Testis (tissue), 2 donors: ENCODE measurements at regions not wholly inside any gene's neighbourhood (a gene's known extent, or its start where the extent isn't known, plus 50 kb on each side); places are given as distances from the start of the nearest gene placed in this dataset.
"Not testable (repeated sequence)": the region's sequence is repeated elsewhere in the genome, so short reads cannot be mapped to it uniquely, and the experiment has no call there.

Experiments
- DNase-seq: peaks from one replicate; pipeline ENCODE4 v3.0.0-alpha.2; 2019
- H3K27ac ChIP-seq, 2 donors: fragments of 200-600 bp; sonication (generic); one replicate each; pipeline ENCODE4 v1.5.1; 2019
- H3K27me3 ChIP-seq: fragments of 200-600 bp; sonication (generic); one replicate; pipeline ENCODE4 v1.5.1; 2019
- H3K36me3 ChIP-seq: fragments of 200-600 bp; sonication (generic); one replicate; pipeline ENCODE4 v1.5.1; 2017; ENCODE audit warnings: low read depth; ENCODE audit errors: missing control alignments
- H3K4me1 ChIP-seq: fragments of 200-600 bp; sonication (generic); one replicate; pipeline ENCODE4 v1.5.1; 2019
- H3K4me3 ChIP-seq, 2 donors: fragments of 200-600 bp; sonication (generic); one replicate each; pipeline ENCODE4 v1.5.1; 2017 to 2019
- H3K9me3 ChIP-seq: fragments of 200-600 bp; sonication (generic); one replicate; pipeline ENCODE4 v1.5.1; 2017
- POLR2A ChIP-seq: fragments of 450-650 bp; IDR thresholded peaks from one replicate; pipeline ENCODE4 v1.6.1; 2017; ENCODE audit warnings: antibody characterized with exemption, mild to moderate bottlenecking, moderate library complexity
- WGBS, 2 donors: methylation state at CpG; one replicate each; pipeline ENCODE4 v1.1.5; 2018; 5-methylcytosine and 5-hydroxymethylcytosine counted together
- intact Hi-C: fragments of 100-400 bp; cut with DNase I; formaldehyde crosslinking; loops from one replicate; pipeline ENCODE4 v1.15.1; 2023; ENCODE audit warnings: low total_unique reads
- TF ChIP-seq, protein P1 (sequence below), 3 experiments: fragments of 450-650 bp in 2 of 3; fragments of 200-600 bp in 1 of 3; sonication (generic) in 1 of 3; IDR thresholded peaks; one replicate each; pipeline ENCODE4 v1.5.1; 2016 to 2019; ENCODE audit warnings: antibody characterized with exemption in 3 of 3, mild to moderate bottlenecking in 2 of 3, moderate library complexity in 1 of 3

DNA sequence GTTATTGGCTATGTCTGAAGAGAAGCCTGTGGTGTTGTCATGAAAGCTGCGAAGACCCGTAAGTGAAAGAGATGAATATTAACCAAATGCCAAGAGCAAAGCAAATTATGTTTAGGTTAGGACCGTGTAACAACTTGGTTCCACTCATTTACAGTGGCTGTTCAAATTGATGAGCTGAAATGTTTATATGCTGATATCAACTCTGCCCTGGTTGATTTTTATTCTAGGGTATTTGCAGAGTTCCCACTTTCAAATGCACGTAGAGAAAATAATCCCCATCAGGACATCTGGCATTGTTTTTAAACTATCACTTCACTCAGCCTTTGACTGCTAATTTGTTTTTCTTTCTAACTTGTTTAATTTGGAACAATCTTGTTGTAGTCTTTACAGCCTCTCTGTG lies 581.6 kb upstream of the ADAMTS5 start:
- intact Hi-C loops, result no loop called here
- Histone ChIP-seq H3K9me3 (no peaks in the 10 kb centered on the region), H3K36me3 (no peaks in the 10 kb centered on the region), H3K4me3 (no peak overlapping the region), H3K27me3 (no peaks in the 10 kb centered on the region), H3K4me1 (no peaks in the 10 kb centered on the region), H3K27ac (no peak overlapping the region)
- no peak for DNase-seq
- WGBS, 2 donors, result 65 to 73% methylated on average over 4 of the region's 4 CpGs
- TF ChIP-seq, protein P1, sequence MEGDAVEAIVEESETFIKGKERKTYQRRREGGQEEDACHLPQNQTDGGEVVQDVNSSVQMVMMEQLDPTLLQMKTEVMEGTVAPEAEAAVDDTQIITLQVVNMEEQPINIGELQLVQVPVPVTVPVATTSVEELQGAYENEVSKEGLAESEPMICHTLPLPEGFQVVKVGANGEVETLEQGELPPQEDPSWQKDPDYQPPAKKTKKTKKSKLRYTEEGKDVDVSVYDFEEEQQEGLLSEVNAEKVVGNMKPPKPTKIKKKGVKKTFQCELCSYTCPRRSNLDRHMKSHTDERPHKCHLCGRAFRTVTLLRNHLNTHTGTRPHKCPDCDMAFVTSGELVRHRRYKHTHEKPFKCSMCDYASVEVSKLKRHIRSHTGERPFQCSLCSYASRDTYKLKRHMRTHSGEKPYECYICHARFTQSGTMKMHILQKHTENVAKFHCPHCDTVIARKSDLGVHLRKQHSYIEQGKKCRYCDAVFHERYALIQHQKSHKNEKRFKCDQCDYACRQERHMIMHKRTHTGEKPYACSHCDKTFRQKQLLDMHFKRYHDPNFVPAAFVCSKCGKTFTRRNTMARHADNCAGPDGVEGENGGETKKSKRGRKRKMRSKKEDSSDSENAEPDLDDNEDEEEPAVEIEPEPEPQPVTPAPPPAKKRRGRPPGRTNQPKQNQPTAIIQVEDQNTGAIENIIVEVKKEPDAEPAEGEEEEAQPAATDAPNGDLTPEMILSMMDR (IDR thresholded peaks at IDR 0.05), result no peak
- no peak for TF ChIP-seq POLR2A

DNA sequence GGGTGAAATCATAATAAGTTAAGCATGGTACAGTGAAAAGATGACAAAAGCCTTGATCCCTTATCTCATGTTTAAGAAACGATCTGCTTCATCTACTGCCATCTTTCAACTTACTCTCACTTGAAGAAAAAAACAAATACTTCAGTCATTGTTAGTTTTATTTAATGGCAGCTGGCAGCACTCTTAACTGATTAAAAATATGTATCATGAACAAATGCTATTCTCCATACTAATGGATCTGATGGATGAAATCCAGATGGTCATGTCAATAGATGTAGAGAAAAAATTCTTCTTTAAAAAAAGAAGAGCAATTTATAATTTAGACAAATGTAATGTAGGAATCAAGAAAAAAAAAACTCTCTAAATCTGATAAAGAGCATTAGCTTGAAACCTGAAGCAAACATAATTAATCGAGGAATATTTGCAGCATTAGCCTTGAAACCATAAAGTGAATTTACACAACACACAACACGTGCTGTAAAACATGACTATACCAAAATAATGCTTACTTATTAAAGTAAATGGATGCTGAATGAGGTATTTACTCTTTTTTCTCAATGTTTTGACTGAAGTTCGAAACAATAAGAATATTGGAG lies 579.0 kb upstream of the ADAMTS5 start:
- H3K27me3 ChIP-seq, result no peaks in the 10 kb centered on the region
- no peaks in the 10 kb centered on the region for H3K9me3 ChIP-seq
- H3K4me1 ChIP-seq, result no peaks in the 10 kb centered on the region
- intact Hi-C loops, result no loop called here
- H3K27ac ChIP-seq, result no peak overlapping the region
- no peak overlapping the region for H3K4me3 ChIP-seq
- DNase-seq, result no peak
- TF ChIP-seq, protein P1 (IDR thresholded peaks at IDR 0.05), result no peak
- no peak for TF ChIP-seq POLR2A
- no peaks in the 10 kb centered on the region for H3K36me3 ChIP-seq
- 86 to 88% methylated on average over 4 of the region's 4 CpGs for WGBS, 2 donors

DNA sequence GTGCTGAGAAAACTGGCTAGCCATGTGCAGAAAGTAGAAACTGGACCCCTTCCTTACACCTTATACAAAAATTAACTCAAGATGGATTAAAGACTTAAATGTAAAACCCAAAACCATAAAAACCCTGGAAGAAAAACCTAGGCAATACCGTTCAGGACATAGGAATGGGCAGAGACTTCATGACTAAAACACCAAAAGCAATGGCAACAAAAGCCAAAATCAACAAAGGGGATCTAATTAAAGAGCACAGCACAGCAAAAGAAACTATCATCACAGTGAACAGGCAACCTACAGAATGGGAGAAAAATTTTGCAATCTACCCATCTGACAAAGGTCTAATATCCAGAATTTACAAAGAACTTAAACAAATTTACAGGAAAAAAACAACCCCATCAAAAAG lies 575.2 kb upstream of the ADAMTS5 start:
- WGBS, 2 donors, result 58 to 65% methylated on average over 1 of the region's 1 CpG
- H3K27ac ChIP-seq, intact Hi-C loops, H3K36me3 ChIP-seq, H3K4me3 ChIP-seq, H3K27me3 ChIP-seq, H3K4me1 ChIP-seq, H3K9me3 ChIP-seq, DNase-seq: not testable (repeated sequence)

DNA sequence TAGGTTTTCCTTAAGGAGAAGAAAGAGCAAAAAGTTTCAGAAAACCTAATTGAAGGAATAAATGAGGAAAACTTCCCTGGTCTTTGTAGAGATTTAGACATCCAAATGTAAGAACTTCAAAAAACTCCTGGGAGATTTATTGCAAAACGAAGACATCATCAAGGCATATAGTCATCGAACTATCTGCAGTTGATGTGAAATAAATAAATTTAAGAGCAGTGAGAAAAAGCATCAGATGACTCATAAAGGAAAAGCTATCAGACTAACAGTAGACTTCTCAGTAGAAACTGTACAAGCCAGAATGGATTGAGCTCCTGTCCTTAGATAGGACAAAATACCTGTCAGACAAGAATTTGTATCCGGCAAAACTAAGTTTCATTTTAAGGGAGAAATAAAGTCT lies 569.4 kb upstream of the ADAMTS5 start:
- intact Hi-C loops, result no loop called here

DNA sequence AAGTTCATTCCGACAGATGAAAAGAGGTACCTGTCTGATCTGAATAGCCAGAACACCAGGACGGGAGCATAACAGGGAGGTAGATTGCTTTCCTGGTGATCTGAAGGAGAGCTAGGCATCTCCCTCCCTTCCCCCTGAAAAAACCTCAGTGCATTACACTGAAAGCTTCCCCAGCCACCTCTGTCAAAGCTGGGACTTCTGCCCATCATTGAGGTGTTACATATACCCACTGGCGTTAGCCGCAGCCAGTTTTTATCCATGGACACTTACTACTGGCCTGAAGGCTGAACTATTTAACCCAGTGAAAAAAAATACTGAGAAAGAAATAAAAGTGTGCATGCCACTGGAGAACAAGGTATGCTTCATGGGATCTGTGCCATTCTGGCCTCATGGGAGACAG lies 568.3 kb upstream of the ADAMTS5 start:
- no peak for TF ChIP-seq POLR2A
- TF ChIP-seq, protein P1 (IDR thresholded peaks at IDR 0.05), result no peak
- DNase-seq, result no peak
- Histone ChIP-seq H3K9me3 (no peaks in the 10 kb centered on the region), H3K27ac (no peak overlapping the region), H3K4me1 (no peaks in the 10 kb centered on the region), H3K36me3 (no peaks in the 10 kb centered on the region), H3K4me3 (no peak overlapping the region), H3K27me3 (no peaks in the 10 kb centered on the region)
- WGBS, 2 donors, result 95 to 98% methylated on average over 4 of the region's 4 CpGs
- intact Hi-C loops, result no loop called here

More for the DNA sequence above, 569.4 kb upstream of the ADAMTS5 start:
- Histone ChIP-seq H3K4me1 (no peaks in the 10 kb centered on the region), H3K27me3 (no peaks in the 10 kb centered on the region), H3K36me3 (no peaks in the 10 kb centered on the region), H3K27ac (no peak overlapping the region), H3K4me3 (no peak overlapping the region), H3K9me3 (no peaks in the 10 kb centered on the region)
- no peak for DNase-seq
- 96 to 99% methylated on average over 3 of the region's 3 CpGs for WGBS, 2 donors
- TF ChIP-seq, protein P1 (IDR thresholded peaks at IDR 0.05), result no peak
- TF ChIP-seq POLR2A, result no peak
